GM21737 (cell line): ENCODE measurements at regions not wholly inside any gene's neighbourhood (a gene's known extent, or its start where the extent isn't known, plus 50 kb on each side); places are given as distances from the start of the nearest gene placed in this dataset.

ENCODE experiments used
- ATAC-seq: cut with Tn5 transposase; IDR thresholded peaks from one replicate; pipeline ENCODE4 v1.9.1; 2021; ENCODE audit warnings: mild to moderate bottlenecking, moderate library complexity; ENCODE audit not compliant: unreplicated experiment

- ATAC-seq = no peak
Observed at GRCh38 chr7:108947526-108947925, 377.9 kb downstream of the DNAJB9 start.

GRCh38 chr7:108972004-108972403, 402.3 kb downstream of the DNAJB9 start:
- no peak for ATAC-seq

GRCh38 chr7:108973075-108973474, 403.4 kb downstream of the DNAJB9 start:
- no peak for ATAC-seq

DNA sequence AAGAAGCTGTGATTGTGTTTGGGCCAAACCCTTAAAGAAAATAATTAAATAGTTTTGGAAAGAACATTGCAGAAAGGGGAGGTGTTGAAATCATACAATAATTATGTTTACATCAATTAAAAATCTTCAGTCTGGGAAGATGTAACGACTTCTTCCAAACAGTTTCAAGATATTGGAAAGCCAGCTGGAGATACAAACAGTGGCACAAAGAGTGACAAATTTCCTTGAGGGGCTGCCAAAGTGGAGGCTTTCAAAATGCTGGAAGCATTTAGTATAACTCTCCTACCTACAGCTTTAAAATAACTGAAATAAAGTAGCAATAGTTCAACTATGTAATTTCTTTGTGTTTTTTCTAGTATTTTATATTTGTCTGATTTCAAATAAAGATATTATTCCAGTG, 405.0 kb downstream of the DNAJB9 start:
- no peak for ATAC-seq

GRCh38 chr7:108985037-108985436, 415.4 kb downstream of the DNAJB9 start:
- ATAC-seq = no peak

DNA sequence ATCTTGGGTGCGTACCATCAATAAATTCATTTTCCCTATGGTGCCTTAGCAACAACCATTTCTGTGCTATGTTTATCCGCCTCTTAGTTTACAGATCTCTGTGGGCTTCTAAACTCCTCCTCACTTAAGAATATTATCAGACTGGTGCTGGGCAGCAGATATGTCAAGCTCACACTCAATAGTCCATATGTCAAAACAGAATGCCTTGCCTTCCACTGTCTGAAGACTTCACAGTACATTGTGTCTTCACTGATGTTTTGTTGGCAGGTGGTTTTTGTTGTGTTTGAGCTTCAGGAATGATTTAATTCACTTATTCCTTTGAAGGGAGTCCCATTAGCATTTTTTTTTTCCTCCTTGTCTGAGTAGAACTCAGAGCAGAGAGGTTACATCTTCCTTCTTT, 419.6 kb downstream of the DNAJB9 start:
- no peak for ATAC-seq

DNA sequence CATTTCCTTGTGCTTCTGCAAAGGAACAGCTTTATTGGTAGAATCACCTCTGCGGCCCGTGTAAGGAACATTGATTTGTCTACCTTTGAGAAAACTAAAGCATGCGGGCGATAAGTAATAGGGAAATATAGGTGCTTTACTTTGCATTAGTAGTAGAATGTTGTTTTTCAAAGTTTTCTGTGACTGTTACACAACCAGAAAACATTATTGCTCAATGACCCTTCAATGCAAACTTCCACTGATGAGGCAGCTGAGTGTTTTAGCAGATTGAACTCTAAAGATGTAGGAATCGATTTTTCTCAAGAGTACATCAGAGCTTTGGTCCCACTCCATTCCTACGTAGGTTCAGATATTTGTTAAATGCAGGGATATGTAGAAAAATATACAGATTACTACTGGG, 427.8 kb downstream of the DNAJB9 start:
- no peak for ATAC-seq

GRCh38 chr7:109003742-109004141, 434.1 kb downstream of the DNAJB9 start:
- ATAC-seq = no peak

DNA sequence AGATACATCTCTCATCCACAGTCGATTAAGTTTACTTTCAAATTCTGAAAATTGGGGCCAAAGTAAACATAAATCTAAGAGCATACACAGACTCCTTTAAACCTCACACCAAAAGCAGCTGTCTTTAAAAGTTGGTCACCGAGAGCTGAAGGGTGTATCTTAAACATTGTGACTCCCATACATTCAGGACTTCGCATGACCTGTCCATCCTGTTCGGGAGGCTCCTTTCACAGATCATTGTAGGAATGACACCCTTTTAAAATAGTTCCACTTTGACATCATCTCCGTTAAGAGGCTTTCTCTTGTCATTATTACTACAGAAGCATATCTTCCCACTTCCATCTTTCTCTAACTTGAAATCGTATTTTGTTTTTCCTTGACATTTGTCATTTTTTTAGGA, 440.0 kb downstream of the DNAJB9 start:
- ATAC-seq = no peak

GRCh38 chr7:109020251-109020650, 450.6 kb downstream of the DNAJB9 start:
- ATAC-seq = no peak

- ATAC-seq = no peak
Observed at GRCh38 chr7:109021390-109021789, 451.7 kb downstream of the DNAJB9 start.

GRCh38 chr7:109029866-109030265, 460.2 kb downstream of the DNAJB9 start:
- no peak for ATAC-seq

- no peak for ATAC-seq
Observed at GRCh38 chr7:109044691-109045090, 475.0 kb downstream of the DNAJB9 start.

DNA sequence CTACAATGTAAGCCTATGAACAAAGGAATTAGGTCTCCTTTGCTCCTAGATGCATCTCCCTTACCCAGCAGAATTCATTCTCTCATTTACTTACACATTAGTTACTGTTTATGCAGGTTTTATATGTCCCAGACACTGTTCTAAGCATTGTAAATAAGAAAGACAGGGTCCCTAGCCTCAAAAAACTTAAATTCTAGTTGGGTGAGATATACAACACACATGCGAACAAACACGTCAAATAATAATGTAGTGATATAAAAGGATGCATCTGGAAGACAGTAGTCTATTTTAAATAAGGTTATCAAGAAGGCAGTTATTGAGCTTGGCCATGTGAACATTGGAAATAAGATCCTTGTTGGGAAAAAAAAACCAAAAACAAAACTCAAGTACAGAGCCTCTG, 479.7 kb downstream of the DNAJB9 start:
- no peak for ATAC-seq

GRCh38 chr7:109059089-109059488, 489.4 kb downstream of the DNAJB9 start:
- no peak for ATAC-seq

DNA sequence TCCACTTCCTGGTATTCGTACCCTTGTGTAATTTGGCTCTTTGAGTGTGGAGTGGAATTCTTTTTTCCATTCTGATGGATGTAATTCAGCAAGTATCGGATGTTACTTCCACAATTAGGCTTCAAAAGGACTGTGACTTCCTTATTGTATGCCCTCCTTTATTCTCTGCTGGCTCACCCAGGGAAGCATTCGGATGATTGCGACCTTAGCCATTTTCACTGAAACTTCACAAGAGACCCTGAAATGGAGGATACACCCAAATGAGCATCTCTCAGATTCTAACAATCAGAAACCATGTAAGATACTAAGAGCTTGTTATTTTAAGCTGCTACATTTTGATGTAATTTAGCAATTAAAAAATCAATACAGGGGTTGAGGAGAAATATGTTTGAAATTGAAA, 493.1 kb downstream of the DNAJB9 start:
- no peak for ATAC-seq

GRCh38 chr7:109073543-109073942, 503.9 kb downstream of the DNAJB9 start:
- no peak for ATAC-seq

- ATAC-seq = no peak
Observed at GRCh38 chr7:109076396-109076972, 506.8 kb downstream of the DNAJB9 start.

- no peak for ATAC-seq
Observed at GRCh38 chr7:109091042-109091441, 521.4 kb downstream of the DNAJB9 start.

GRCh38 chr7:109092268-109092667, 522.6 kb downstream of the DNAJB9 start:
- ATAC-seq = no peak

GRCh38 chr7:109101332-109101731, 531.7 kb downstream of the DNAJB9 start:
- no peak for ATAC-seq

DNA sequence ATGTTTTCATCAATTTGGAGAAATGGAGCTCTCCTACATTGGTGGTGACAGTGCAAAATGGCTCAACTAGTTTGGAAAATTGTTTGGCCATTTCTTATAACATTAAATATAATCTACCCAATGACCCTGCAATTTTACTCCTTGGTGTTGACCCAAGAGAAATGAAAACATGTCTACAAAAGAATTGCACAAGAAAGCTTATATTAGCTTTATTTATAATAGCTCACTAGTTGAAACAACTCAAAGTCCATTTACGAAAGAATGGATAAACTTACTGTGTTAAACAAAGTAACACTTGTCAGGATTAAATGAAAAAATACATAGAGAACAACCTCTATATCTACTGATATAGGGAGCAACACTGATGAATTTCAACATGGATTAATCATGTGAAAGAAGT, 539.9 kb downstream of the DNAJB9 start:
- no peak for ATAC-seq

DNA sequence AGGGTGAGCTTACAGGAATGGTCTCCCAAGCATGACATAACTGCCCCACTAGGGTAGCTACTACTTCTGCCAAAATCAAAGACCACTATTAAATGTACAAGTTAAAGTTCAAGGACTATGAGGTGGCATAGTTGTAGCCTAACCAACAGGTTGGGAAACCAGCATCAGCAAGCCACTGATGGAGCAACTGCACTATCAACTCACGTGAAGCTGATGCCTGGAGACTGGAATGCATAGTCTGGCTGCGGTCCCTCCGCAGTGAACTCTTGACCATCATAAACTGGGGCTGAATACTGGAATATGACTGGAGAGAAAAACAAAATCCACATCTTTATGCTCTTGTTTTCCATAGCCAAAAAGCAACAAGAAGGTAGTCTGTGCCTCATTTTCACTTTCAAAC, 541.4 kb downstream of the DNAJB9 start:
- ATAC-seq = no peak
